DND-41 (cell line): ENCODE measurements at regions not wholly inside any gene's neighbourhood (a gene's known extent, or its start where the extent isn't known, plus 50 kb on each side); places are given as distances from the start of the nearest gene placed in this dataset.
"Not testable (repeated sequence)": the region's sequence is repeated elsewhere in the genome, so short reads cannot be mapped to it uniquely, and the experiment has no call there.

ENCODE experiments used
- ATAC-seq: fragments of 200-7000 bp; cut with Tn5 transposase; 3 replicates; pipeline ENCODE4 v1.9.1; 2021; ENCODE audit warnings: low read depth; ENCODE audit not compliant: insufficient read depth
- DNase-seq: peaks from one replicate; pipeline ENCODE4 v3.0.0-alpha.2; 2020
- H2AFZ ChIP-seq: 2 replicates; pipeline ENCODE4 v1.6.0; 2012; ENCODE audit warnings: low read depth, low read length
- H3K27ac ChIP-seq: 2 replicates; pipeline ENCODE4 v1.5.1; 2012; ENCODE audit warnings: low read length, inconsistent platforms
- H3K27me3 ChIP-seq: fragments of 200-600 bp; sonication (generic); 2 replicates; pipeline ENCODE4 v1.6.0; 2012; ENCODE audit warnings: low read length, mild to moderate bottlenecking, inconsistent platforms; ENCODE audit not compliant: insufficient read depth, poor library complexity
- H3K36me3 ChIP-seq: 2 replicates; pipeline ENCODE4 v1.5.1; 2012; ENCODE audit warnings: low read length, inconsistent platforms; ENCODE audit not compliant: insufficient read depth
- H3K4me1 ChIP-seq: 2 replicates; pipeline ENCODE4 v1.5.1; 2012; ENCODE audit warnings: mild to moderate bottlenecking, low read length; ENCODE audit not compliant: insufficient read depth
- H3K4me2 ChIP-seq: 2 replicates; pipeline ENCODE4 v1.6.0; 2012; ENCODE audit warnings: mild to moderate bottlenecking, moderate library complexity, low read length, inconsistent platforms; ENCODE audit not compliant: insufficient read depth
- H3K4me3 ChIP-seq, 2 experiments: fragments of 200-600 bp in 1 of 2; shearing (Covaris generic) in 1 of 2; 2 replicates each; pipeline ENCODE4 v1.5.1; 2012 to 2016; ENCODE audit warnings: inconsistent platforms in 2 of 2, low read length in 2 of 2, mild to moderate bottlenecking in 2 of 2, low read depth in 1 of 2, moderate library complexity in 1 of 2
- H3K79me2 ChIP-seq: 2 replicates; pipeline ENCODE4 v1.6.0; 2012; ENCODE audit warnings: low read length, inconsistent platforms; ENCODE audit not compliant: insufficient read depth
- H3K9ac ChIP-seq: 2 replicates; pipeline ENCODE4 v1.6.0; 2012; ENCODE audit warnings: low read depth, mild to moderate bottlenecking, inconsistent platforms, low read length, moderate library complexity
- H3K9me3 ChIP-seq: 2 replicates; pipeline ENCODE4 v1.5.1; 2012; ENCODE audit warnings: low read length, moderate library complexity, mild to moderate bottlenecking, inconsistent platforms; ENCODE audit not compliant: insufficient read depth, severe bottlenecking
- H4K20me1 ChIP-seq: 2 replicates; pipeline ENCODE4 v1.6.0; 2012; ENCODE audit warnings: low read length; ENCODE audit not compliant: insufficient read depth
- CTCF ChIP-seq: IDR thresholded peaks from 2 replicates; pipeline ENCODE4 v1.5.1; 2012; ENCODE audit warnings: borderline replicate concordance, low read length, moderate library complexity, mild to moderate bottlenecking; ENCODE audit not compliant: poor library complexity, severe bottlenecking; ENCODE audit errors: extremely low read depth
- EZH2 ChIP-seq: IDR thresholded peaks from 3 replicates; pipeline ENCODE4 v1.6.1; 2012; ENCODE audit warnings: borderline replicate concordance, low read depth, mild to moderate bottlenecking, moderate library complexity, low read length, inconsistent platforms; ENCODE audit not compliant: severe bottlenecking

- Histone ChIP-seq H3K4me1 (no peaks in the 10 kb centered on the region), H3K79me2 (no peaks in the 10 kb centered on the region), H3K9me3 (no peaks in the 10 kb centered on the region), H3K27ac (no peak overlapping the region), H3K27me3 (no peaks in the 10 kb centered on the region), H4K20me1 (no peaks in the 10 kb centered on the region), H2AFZ (no peak overlapping the region), H3K36me3 (no peaks in the 10 kb centered on the region), H3K4me2 (no peak overlapping the region), H3K4me3 (no peak overlapping the region), H3K9ac (no peak overlapping the region)
- no peak for TF ChIP-seq EZH2
- TF ChIP-seq CTCF = no peak
- ATAC-seq (no peak), DNase-seq (no peak)
Observed at GRCh38 chr6:8170754-8171153, 68.4 kb upstream of the EEF1E1 start.

- Histone ChIP-seq H3K27ac (no peak overlapping the region), H3K36me3 (no peaks in the 10 kb centered on the region), H4K20me1 (no peaks in the 10 kb centered on the region), H2AFZ (no peak overlapping the region), H3K4me3 (no peak overlapping the region), H3K4me1 (no peaks in the 10 kb centered on the region), H3K79me2 (no peaks in the 10 kb centered on the region), H3K9me3 (no peaks in the 10 kb centered on the region), H3K9ac (no peak overlapping the region), H3K4me2 (no peak overlapping the region), H3K27me3 (no peaks in the 10 kb centered on the region)
- DNase-seq (no peak), ATAC-seq (no peak)
- no peak for TF ChIP-seq EZH2
- TF ChIP-seq CTCF = no peak
Observed at GRCh38 chr6:8170245-8170644, 67.9 kb upstream of the EEF1E1 start.

GRCh38 chr6:8166156-8166555 is 63.8 kb upstream of the EEF1E1 start:
- Histone ChIP-seq H3K4me1 (no peaks in the 10 kb centered on the region), H3K9me3 (no peaks in the 10 kb centered on the region), H3K9ac (no peak overlapping the region), H3K27me3 (no peaks in the 10 kb centered on the region), H3K4me2 (no peak overlapping the region), H3K27ac (no peak overlapping the region), H3K36me3 (no peaks in the 10 kb centered on the region), H3K4me3 (no peak overlapping the region), H2AFZ (no peak overlapping the region), H3K79me2 (no peaks in the 10 kb centered on the region), H4K20me1 (no peaks in the 10 kb centered on the region)
- DNase-seq = no peak
- TF ChIP-seq CTCF = no peak
- TF ChIP-seq EZH2 = no peak
- ATAC-seq = no peak

GRCh38 chr6:8165008-8165407 is 62.7 kb upstream of the EEF1E1 start:
- not testable (repeated sequence) for H3K27ac ChIP-seq, H3K36me3 ChIP-seq, H4K20me1 ChIP-seq, H3K4me3 ChIP-seq, H3K9me3 ChIP-seq, H3K4me1 ChIP-seq, ATAC-seq, DNase-seq, H3K4me2 ChIP-seq, H2AFZ ChIP-seq, H3K27me3 ChIP-seq, H3K79me2 ChIP-seq, H3K9ac ChIP-seq

GRCh38 chr6:8164281-8164680 is 61.9 kb upstream of the EEF1E1 start:
- H3K4me2 ChIP-seq, ATAC-seq, H3K9me3 ChIP-seq, H3K27ac ChIP-seq, DNase-seq, H2AFZ ChIP-seq, H3K36me3 ChIP-seq, H3K4me3 ChIP-seq, H3K4me1 ChIP-seq, H3K9ac ChIP-seq, H4K20me1 ChIP-seq, H3K27me3 ChIP-seq, H3K79me2 ChIP-seq: not testable (repeated sequence)
